Liver (tissue), 3 donors: ENCODE measurements at regions not wholly inside any gene's neighbourhood (a gene's known extent, or its start where the extent isn't known, plus 50 kb on each side); places are given as distances from the start of the nearest gene placed in this dataset.

ENCODE experiments used
- CTCF ChIP-seq: fragments of 150-350 bp; IDR thresholded peaks from 2 replicates; pipeline ENCODE4 v1.5.1; 2017; ENCODE audit warnings: improper control_type of control experiment, low read depth, low read length; ENCODE audit not compliant: missing input control
- GABPA ChIP-seq, 2 donors: IDR thresholded peaks in 1 of 2; conservative IDR thresholded peaks in 1 of 2; 2 replicates each; pipeline ENCODE4 v1.6.1; 2016; ENCODE audit warnings: antibody characterized with exemption in 2 of 2, mild to moderate bottlenecking in 1 of 2, moderate library complexity in 1 of 2
- JUND ChIP-seq, 2 donors: IDR thresholded peaks; 2 replicates each; pipeline ENCODE4 v1.6.1; 2016; ENCODE audit warnings: antibody characterized with exemption in 2 of 2
- MAX ChIP-seq: IDR thresholded peaks from 2 replicates; pipeline ENCODE4 v1.6.1; 2016; ENCODE audit warnings: antibody characterized with exemption
- REST ChIP-seq: IDR thresholded peaks from 2 replicates; pipeline ENCODE4 v1.6.1; 2016; ENCODE audit warnings: antibody characterized with exemption, mild to moderate bottlenecking
- SP1 ChIP-seq: IDR thresholded peaks from 2 replicates; pipeline ENCODE4 v1.6.1; 2018; ENCODE audit warnings: antibody characterized with exemption, mild to moderate bottlenecking
- TAF1 ChIP-seq: conservative IDR thresholded peaks from 2 replicates; pipeline ENCODE4 v1.6.1; 2016; ENCODE audit warnings: antibody characterized with exemption, mild to moderate bottlenecking
- YY1 ChIP-seq: IDR thresholded peaks from 2 replicates; pipeline ENCODE4 v1.6.1; 2016; ENCODE audit warnings: antibody characterized with exemption, mild to moderate bottlenecking
- ZBTB33 ChIP-seq: IDR thresholded peaks from 2 replicates; pipeline ENCODE4 v1.6.1; 2016; ENCODE audit warnings: antibody characterized with exemption
- donor health status: healthy.
- donor health status: healthy.

- TF ChIP-seq CTCF = no peak
- no peak for TF ChIP-seq TAF1
- TF ChIP-seq YY1 = no peak
- no peak for TF ChIP-seq JUND (IDR thresholded peaks at IDR 0.05)
- TF ChIP-seq ZBTB33 = no peak
- TF ChIP-seq GABPA (IDR thresholded peaks at IDR 0.05 in 1 of 2, conservative IDR thresholded peaks at IDR 0.05 in 1 of 2) = no peak
- no peak for TF ChIP-seq MAX
- TF ChIP-seq SP1 = no peak
- no peak for TF ChIP-seq REST
Observed at GRCh38 chr17:73746314-73747073, 102.2 kb upstream of the SDK2 start.
